ENCODE measurements at regions not wholly inside any gene's neighbourhood (a gene's known extent, or its start where the extent isn't known, plus 50 kb on each side); places are given as distances from the start of the nearest gene placed in this dataset.

- no peak for TF ChIP-seq RARB (CRISPR knock-in tag; IDR thresholded peaks at IDR 0.05)
- TF ChIP-seq, protein P1, sequence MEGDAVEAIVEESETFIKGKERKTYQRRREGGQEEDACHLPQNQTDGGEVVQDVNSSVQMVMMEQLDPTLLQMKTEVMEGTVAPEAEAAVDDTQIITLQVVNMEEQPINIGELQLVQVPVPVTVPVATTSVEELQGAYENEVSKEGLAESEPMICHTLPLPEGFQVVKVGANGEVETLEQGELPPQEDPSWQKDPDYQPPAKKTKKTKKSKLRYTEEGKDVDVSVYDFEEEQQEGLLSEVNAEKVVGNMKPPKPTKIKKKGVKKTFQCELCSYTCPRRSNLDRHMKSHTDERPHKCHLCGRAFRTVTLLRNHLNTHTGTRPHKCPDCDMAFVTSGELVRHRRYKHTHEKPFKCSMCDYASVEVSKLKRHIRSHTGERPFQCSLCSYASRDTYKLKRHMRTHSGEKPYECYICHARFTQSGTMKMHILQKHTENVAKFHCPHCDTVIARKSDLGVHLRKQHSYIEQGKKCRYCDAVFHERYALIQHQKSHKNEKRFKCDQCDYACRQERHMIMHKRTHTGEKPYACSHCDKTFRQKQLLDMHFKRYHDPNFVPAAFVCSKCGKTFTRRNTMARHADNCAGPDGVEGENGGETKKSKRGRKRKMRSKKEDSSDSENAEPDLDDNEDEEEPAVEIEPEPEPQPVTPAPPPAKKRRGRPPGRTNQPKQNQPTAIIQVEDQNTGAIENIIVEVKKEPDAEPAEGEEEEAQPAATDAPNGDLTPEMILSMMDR (IDR thresholded peaks at IDR 0.05), result no peak
- TF ChIP-seq ZNF302 (CRISPR knock-in tag; IDR thresholded peaks at IDR 0.05), result no peak
- TF ChIP-seq POLR2A (IDR thresholded peaks at IDR 0.05; ENCODE audit: low read length), result no peak
- TF ChIP-seq NFE2L2 (conservative IDR thresholded peaks at IDR 0.05; ENCODE audit: low read length), result no peak
- no peak for TF ChIP-seq RCOR1 (IDR thresholded peaks at IDR 0.05; ENCODE audit: low read depth, low read length)
- no peak for TF ChIP-seq BHLHE40 (IDR thresholded peaks at IDR 0.05; ENCODE audit: low read depth, low read length)
Measured at GRCh38 chr20:63121246-63121645, 94.7 kb downstream of the YTHDF1 start.
